PC-3 (cell line): ENCODE measurements at regions not wholly inside any gene's neighbourhood (a gene's known extent, or its start where the extent isn't known, plus 50 kb on each side); places are given as distances from the start of the nearest gene placed in this dataset.

Experiments used
- ATAC-seq: fragments of 200-7000 bp; cut with Tn5 transposase; 2 replicates; pipeline ENCODE4 v1.9.1; 2020; ENCODE audit warnings: mild to moderate bottlenecking, moderate library complexity
- BruUV-seq: library from RNA; stranded (reverse); fragments of 400-500 nt; replicated peaks from 2 replicates; lab custom pipeline; 2021; lab: Mats Ljungman, UMichigan
- CTCF ChIA-PET: fragments of 300-600 bp; sonication (Branson Sonifier 250); formaldehyde crosslinking; loops from one replicate; lab custom pipeline; 2022; ENCODE audit warnings: antibody characterized with exemption; lab: Charles Lee
- POLR2A ChIA-PET: fragments of 300-600 bp; sonication (Branson Sonifier 250); formaldehyde crosslinking; loops from one replicate; lab custom pipeline; 2022; ENCODE audit warnings: antibody characterized with exemption; ENCODE audit not compliant: unreplicated experiment; lab: Charles Lee
- DNase-seq: peaks from one replicate; pipeline ENCODE4 v3.0.0-alpha.2; 2015
- H2AFZ ChIP-seq: fragments of 300-600 bp; sonication (generic); 2 replicates; pipeline ENCODE4 v1.6.0; 2016; ENCODE audit warnings: antibody characterized with exemption, low read length
- H3F3A ChIP-seq: fragments of 300-600 bp; sonication (generic); one replicate; pipeline ENCODE4 v1.6.0; 2017; ENCODE audit warnings: antibody characterized with exemption, low read length, control low read depth, mild to moderate bottlenecking; ENCODE audit not compliant: unreplicated experiment
- H3K27ac ChIP-seq: fragments of 300-600 bp; sonication (generic); 2 replicates; pipeline ENCODE4 v1.5.1; 2016; ENCODE audit warnings: mild to moderate bottlenecking, low read length
- H3K27me3 ChIP-seq: fragments of 300-600 bp; sonication (generic); 2 replicates; pipeline ENCODE4 v1.6.1; 2016; ENCODE audit warnings: low read length, mixed read lengths
- H3K36me3 ChIP-seq: fragments of 300-600 bp; sonication (generic); 2 replicates; pipeline ENCODE4 v1.6.1; 2016; ENCODE audit warnings: low read depth, mixed run types, low read length, mixed read lengths
- H3K4me1 ChIP-seq: fragments of 300-600 bp; sonication (generic); 2 replicates; pipeline ENCODE4 v1.5.1; 2016; ENCODE audit warnings: low read length; ENCODE audit not compliant: insufficient read depth
- H3K4me2 ChIP-seq: fragments of 300-600 bp; sonication (generic); 2 replicates; pipeline ENCODE4 v1.6.0; 2016; ENCODE audit warnings: low read length
- H3K4me3 ChIP-seq: fragments of 300-600 bp; sonication (generic); 2 replicates; pipeline ENCODE4 v1.5.1; 2016; ENCODE audit warnings: mild to moderate bottlenecking, low read length, mixed read lengths
- H3K79me2 ChIP-seq: fragments of 300-600 bp; sonication (generic); 2 replicates; pipeline ENCODE4 v1.6.1; 2017; ENCODE audit warnings: low read length, mixed read lengths
- H3K9ac ChIP-seq: fragments of 300-600 bp; sonication (generic); 2 replicates; pipeline ENCODE4 v1.6.0; 2016; ENCODE audit warnings: mild to moderate bottlenecking, low read length
- H3K9me2 ChIP-seq: fragments of 300-600 bp; sonication (generic); replicated peaks from 2 replicates; pipeline ENCODE4 v1.6.1; 2016; ENCODE audit warnings: mixed run types, low read length, mixed read lengths
- H3K9me3 ChIP-seq: fragments of 300-600 bp; sonication (generic); 2 replicates; pipeline ENCODE4 v1.6.1; 2016; ENCODE audit warnings: low read length, mixed read lengths
- H4K20me1 ChIP-seq: fragments of 300-600 bp; sonication (generic); 2 replicates; pipeline ENCODE4 v1.6.1; 2016; ENCODE audit warnings: low read length, mixed read lengths
- CTCF ChIP-seq: fragments of 300-600 bp; sonication (generic); conservative IDR thresholded peaks from 2 replicates; pipeline ENCODE4 v1.5.1; 2017; ENCODE audit warnings: antibody characterized with exemption, low read depth, mild to moderate bottlenecking, low read length
- EZH2 ChIP-seq: fragments of 300-600 bp; sonication (generic); IDR thresholded peaks from one replicate; pipeline ENCODE4 v1.6.1; 2017; ENCODE audit warnings: antibody characterized with exemption, mild to moderate bottlenecking, low read length; ENCODE audit not compliant: unreplicated experiment
- EZH2phosphoT487 ChIP-seq: fragments of 300-600 bp; sonication (generic); IDR thresholded peaks from 2 replicates; pipeline ENCODE4 v1.6.1; 2018; ENCODE audit warnings: mild to moderate bottlenecking, antibody characterized with exemption, low read length, borderline replicate concordance
- intact Hi-C: fragments of 100-400 bp; cut with micrococcal nuclease; formaldehyde crosslinking; loops from 2 replicates; pipeline ENCODE4 v1.9.0; 2023

- no peaks in the 10 kb centered on the region for H3K79me2 ChIP-seq
- no peak overlapping the region for H3K4me3 ChIP-seq
- no peaks in the 10 kb centered on the region for H3F3A ChIP-seq
- no peaks in the 10 kb centered on the region for H3K9me2 ChIP-seq
- TF ChIP-seq CTCF = no peak
- TF ChIP-seq EZH2 = no peak
- no peak for TF ChIP-seq EZH2phosphoT487
- ChIA-PET POLR2A (no interaction called here), CTCF (no interaction called here)
- no peaks in the 10 kb centered on the region for H3K4me1 ChIP-seq
- no peak overlapping the region for H3K27ac ChIP-seq
- no peaks in the 10 kb centered on the region for H4K20me1 ChIP-seq
- no peak overlapping the region for H3K4me2 ChIP-seq
- no peak for DNase-seq
- H2AFZ ChIP-seq = no peak overlapping the region
- no peaks in the 10 kb centered on the region for H3K36me3 ChIP-seq
- no peaks in the 10 kb centered on the region for H3K27me3 ChIP-seq
- no TSS peak for BruUV-seq
- no peak overlapping the region for H3K9ac ChIP-seq
- no peak for ATAC-seq
- no peaks in the 10 kb centered on the region for H3K9me3 ChIP-seq
- intact Hi-C loops = no loop called here
These were observed 269.0 kb upstream of the ADAMTS9 start for GRCh38 chr3:64956711-64957325.

GRCh38 chr3:64954995-64955636 lies 267.3 kb upstream of the ADAMTS9 start:
- ChIA-PET POLR2A (no interaction called here), CTCF (no interaction called here)
- H3K9me2 ChIP-seq = no peaks in the 10 kb centered on the region
- H3K79me2 ChIP-seq = no peaks in the 10 kb centered on the region
- H2AFZ ChIP-seq = no peak overlapping the region
- no peaks in the 10 kb centered on the region for H3K4me1 ChIP-seq
- ATAC-seq (no peak), DNase-seq (no peak)
- TF ChIP-seq EZH2 (no peak), CTCF (no peak), EZH2phosphoT487 (no peak)
- H3K27ac ChIP-seq = no peak overlapping the region
- no peaks in the 10 kb centered on the region for H4K20me1 ChIP-seq
- no peaks in the 10 kb centered on the region for H3K36me3 ChIP-seq
- H3K9ac ChIP-seq = no peak overlapping the region
- H3F3A ChIP-seq = no peaks in the 10 kb centered on the region
- H3K4me3 ChIP-seq = no peak overlapping the region
- no TSS peak for BruUV-seq
- H3K9me3 ChIP-seq = no peaks in the 10 kb centered on the region
- H3K4me2 ChIP-seq = no peak overlapping the region
- H3K27me3 ChIP-seq = no peaks in the 10 kb centered on the region
- intact Hi-C loops = no loop called here

DNA sequence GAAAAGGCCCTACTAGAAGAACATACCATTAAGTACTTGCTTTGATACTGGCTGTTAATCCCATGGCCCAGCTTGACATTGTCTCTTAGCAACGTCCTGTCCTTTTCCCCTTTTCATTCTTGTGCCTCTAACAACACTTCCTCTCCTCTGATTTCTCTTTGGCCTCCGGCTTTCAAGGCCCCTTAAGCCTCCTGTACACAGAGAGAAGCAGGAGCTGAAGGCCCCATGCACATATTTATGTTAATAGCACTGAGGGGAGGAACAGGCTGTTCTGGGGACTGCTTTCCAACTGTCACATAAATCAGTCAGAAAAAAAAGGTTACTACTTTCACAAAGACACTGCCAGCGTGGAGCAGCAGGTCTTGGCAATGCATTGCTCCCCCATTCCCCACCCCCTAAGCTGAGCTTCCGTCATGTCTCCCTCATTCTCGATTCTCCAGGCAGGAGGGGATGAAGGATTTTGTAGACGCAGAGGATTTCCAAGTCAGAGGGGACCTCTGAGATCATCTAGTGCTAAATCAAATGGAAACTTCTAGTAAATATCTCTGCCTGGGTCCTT lies 257.4 kb upstream of the ADAMTS9 start:
- no peak for ATAC-seq
- Histone ChIP-seq H3K9me2 (no peaks in the 10 kb centered on the region), H3K9ac (no peak overlapping the region), H3K27ac (no peak overlapping the region), H3K4me1 (no peaks in the 10 kb centered on the region), H3F3A (no peaks in the 10 kb centered on the region), H3K4me2 (no peak overlapping the region), H3K79me2 (no peaks in the 10 kb centered on the region), H3K4me3 (no peak overlapping the region), H4K20me1 (no peaks in the 10 kb centered on the region), H3K27me3 (no peaks in the 10 kb centered on the region), H3K9me3 (no peaks in the 10 kb centered on the region), H2AFZ (no peak overlapping the region), H3K36me3 (no peaks in the 10 kb centered on the region)
- intact Hi-C loops = no loop called here
- ChIA-PET POLR2A (no interaction called here), CTCF (no interaction called here)
- no TSS peak for BruUV-seq
- no peak for TF ChIP-seq EZH2phosphoT487
- TF ChIP-seq EZH2 = no peak
- TF ChIP-seq CTCF = no peak
- no peak for DNase-seq
